H1 (cell line): ENCODE measurements at regions not wholly inside any gene's neighbourhood (a gene's known extent, or its start where the extent isn't known, plus 50 kb on each side); places are given as distances from the start of the nearest gene placed in this dataset.

ENCODE experiments used
- CTCF ChIA-PET: fragments of 300-600 bp; sonication (Branson Sonifier 250); formaldehyde crosslinking; loops from one replicate; lab custom pipeline; 2021; ENCODE audit not compliant: partially characterized antibody; lab: Charles Lee
- POLR2A ChIA-PET: fragments of 300-600 bp; sonication (Branson Sonifier 250); formaldehyde crosslinking; loops from one replicate; lab custom pipeline; 2021; ENCODE audit warnings: inconsistent platforms; ENCODE audit not compliant: partially characterized antibody; lab: Charles Lee
- DNase-seq, 2 experiments: peaks; one replicate each; pipeline versions ENCODE4 v3.0.0 to v3.0.0-alpha.2; 2010 to 2022; ENCODE audit warnings: low spot score in 2 of 2, low read depth in 1 of 2, mixed read lengths in 1 of 2
- FAIRE-seq: peaks from 2 replicates; lab custom pipeline; 2011; peaks lifted over from hg19 to GRCh38; lab: Jason Lieb, UNC
- H2AFZ ChIP-seq: 2 replicates; pipeline ENCODE4 v1.8.1; 2012; ENCODE audit warnings: low read length, inconsistent platforms
- H2AK5ac ChIP-seq: 2 replicates; pipeline ENCODE4 v1.6.1; 2013; ENCODE audit warnings: low read depth, low read length
- H2BK120ac ChIP-seq: replicated peaks from 2 replicates; pipeline ENCODE3; 2013; ENCODE audit warnings: low read depth, low read length, inconsistent platforms
- H2BK12ac ChIP-seq: 2 replicates; pipeline ENCODE4 v1.6.1; 2013; ENCODE audit warnings: low read depth, low read length
- H2BK15ac ChIP-seq: 2 replicates; pipeline ENCODE4 v1.6.1; 2013; ENCODE audit warnings: low read length
- H2BK20ac ChIP-seq: 2 replicates; pipeline ENCODE4 v1.6.1; 2013; ENCODE audit warnings: low read length
- H2BK5ac ChIP-seq: 2 replicates; pipeline ENCODE4 v1.6.1; 2013; ENCODE audit warnings: low read depth, low read length
- H3K14ac ChIP-seq: 2 replicates; pipeline ENCODE4 v1.6.1; 2013; ENCODE audit warnings: inconsistent platforms; ENCODE audit not compliant: insufficient read length
- H3K18ac ChIP-seq: 2 replicates; pipeline ENCODE4 v1.6.1; 2013; ENCODE audit warnings: low read length; ENCODE audit errors: extremely low read depth
- H3K23ac ChIP-seq: 2 replicates; pipeline ENCODE4 v1.6.1; 2013; ENCODE audit warnings: inconsistent platforms; ENCODE audit not compliant: insufficient read length
- H3K23me2 ChIP-seq: 2 replicates; pipeline ENCODE4 v1.6.1; 2013; ENCODE audit warnings: low read depth, low read length
- H3K27ac ChIP-seq: 2 replicates; pipeline ENCODE4 v1.6.1; 2011; ENCODE audit warnings: low read depth, low read length, inconsistent platforms
- H3K27me3 ChIP-seq, 4 experiments: replicated peaks in 1 of 4; 1 replicate in 1 of 4; 2 replicates in 3 of 4; pipeline versions ENCODE4 v1.6.1 to v1.8.1; 2011 to 2013; ENCODE audit warnings: low read length in 3 of 4, mild to moderate bottlenecking in 3 of 4, inconsistent platforms in 2 of 4, mixed read lengths in 2 of 4, moderate library complexity in 1 of 4; ENCODE audit not compliant: control insufficient read depth in 3 of 4, insufficient read depth in 3 of 4; ENCODE audit errors: extremely low read depth in 1 of 4
- H3K36me3 ChIP-seq, 4 experiments: 2 replicates each; pipeline versions ENCODE4 v1.6.1 to v1.8.1; 2011 to 2013; ENCODE audit warnings: mild to moderate bottlenecking in 4 of 4, low read length in 3 of 4, moderate library complexity in 2 of 4, control low read depth in 1 of 4, inconsistent platforms in 1 of 4; ENCODE audit not compliant: insufficient read depth in 4 of 4, control insufficient read depth in 2 of 4
- H3K4ac ChIP-seq: replicated peaks from 2 replicates; pipeline ENCODE3; 2013; ENCODE audit warnings: low read length, low read depth, mixed read lengths, inconsistent platforms; ENCODE audit not compliant: insufficient read length
- H3K4me1 ChIP-seq, 4 experiments: replicated peaks in 1 of 4; 1 replicate in 1 of 4; 2 replicates in 3 of 4; pipeline versions ENCODE4 v1.6.1 to v1.8.1; 2011 to 2013; ENCODE audit warnings: low read length in 3 of 4, inconsistent platforms in 2 of 4, mixed read lengths in 1 of 4; ENCODE audit not compliant: insufficient read depth in 4 of 4, control insufficient read depth in 3 of 4
- H3K4me2 ChIP-seq, 2 experiments: 2 replicates each; pipeline versions ENCODE4 v1.6.1 to v1.8.1; 2011 to 2013; ENCODE audit warnings: low read depth in 2 of 2, low read length in 2 of 2, control low read depth in 1 of 2, inconsistent platforms in 1 of 2, mild to moderate bottlenecking in 1 of 2; ENCODE audit not compliant: insufficient read depth in 1 of 2
- H3K4me3 ChIP-seq, 4 experiments: fragments of 200-600, 300-600 bp in 1 of 4; sonication (generic), shearing (Covaris generic), sonication (Bioruptor Twin) in 1 of 4; 2 replicates each; pipeline versions ENCODE4 v1.5.1 to v1.8.1; 2011 to 2016; ENCODE audit warnings: low read length in 4 of 4, low read depth in 3 of 4, control low read depth in 2 of 4, inconsistent platforms in 2 of 4, mild to moderate bottlenecking in 2 of 4, mixed read lengths in 1 of 4, moderate library complexity in 1 of 4; ENCODE audit not compliant: insufficient read depth in 2 of 4; ENCODE audit errors: extremely low read depth in 1 of 4
- H3K56ac ChIP-seq: replicated peaks from 2 replicates; pipeline ENCODE3; 2013; ENCODE audit warnings: low read depth, mild to moderate bottlenecking, mixed read lengths, low read length, inconsistent platforms; ENCODE audit not compliant: insufficient read length
- H3K79me1 ChIP-seq: 2 replicates; pipeline ENCODE4 v1.6.1; 2013; ENCODE audit warnings: low read depth, low read length, control low read depth
- H3K79me2 ChIP-seq, 2 experiments: 2 replicates each; pipeline versions ENCODE4 v1.6.1 to v1.8.1; 2012 to 2013; ENCODE audit warnings: low read length in 2 of 2, mild to moderate bottlenecking in 2 of 2, inconsistent platforms in 1 of 2; ENCODE audit not compliant: insufficient read depth in 2 of 2, control insufficient read depth in 1 of 2
- H3K9ac ChIP-seq, 4 experiments: replicated peaks in 1 of 4; 1 replicate in 1 of 4; 2 replicates in 3 of 4; pipeline versions ENCODE4 v1.6.1 to v1.8.1; 2011 to 2013; ENCODE audit warnings: low read depth in 3 of 4, low read length in 3 of 4, control low read depth in 2 of 4, mild to moderate bottlenecking in 2 of 4, moderate library complexity in 2 of 4, inconsistent platforms in 1 of 4; ENCODE audit errors: extremely low read depth in 1 of 4
- H3K9me3 ChIP-seq, 2 experiments: 2 replicates each; pipeline versions ENCODE4 v1.6.1 to v1.8.1; 2012 to 2013; ENCODE audit warnings: mild to moderate bottlenecking in 2 of 2, moderate library complexity in 2 of 2, control low read depth in 1 of 2, inconsistent platforms in 1 of 2, low read depth in 1 of 2, low read length in 1 of 2, mixed read lengths in 1 of 2; ENCODE audit not compliant: insufficient read depth in 2 of 2
- H4K20me1 ChIP-seq, 2 experiments: replicated peaks in 1 of 2; 2 replicates each; pipeline versions ENCODE3 to v1.8.1; 2011 to 2013; ENCODE audit warnings: inconsistent platforms in 2 of 2, low read length in 2 of 2, mild to moderate bottlenecking in 1 of 2; ENCODE audit not compliant: insufficient read depth in 2 of 2, control insufficient read depth in 1 of 2
- H4K5ac ChIP-seq: 2 replicates; pipeline ENCODE4 v1.6.1; 2013; ENCODE audit warnings: low read length, low read depth, mixed read lengths, inconsistent platforms; ENCODE audit not compliant: insufficient read length
- H4K8ac ChIP-seq: 2 replicates; pipeline ENCODE4 v1.8.0; 2013; ENCODE audit warnings: mild to moderate bottlenecking, moderate library complexity, low read length, inconsistent platforms; ENCODE audit not compliant: insufficient read depth; ENCODE audit errors: extremely low read depth
- H4K91ac ChIP-seq: replicated peaks from 2 replicates; pipeline ENCODE3; 2013; ENCODE audit warnings: low read length, mixed read lengths, inconsistent platforms; ENCODE audit not compliant: insufficient read length
- CBX5 ChIP-seq: fragments of 300-800, 300-1000 bp; sonication (generic); IDR thresholded peaks from 2 replicates; pipeline ENCODE4 v1.7.1; 2016; ENCODE audit warnings: antibody characterized with exemption, low read length, low read depth
- CEBPB ChIP-seq: IDR thresholded peaks from 2 replicates; pipeline ENCODE4 v1.6.1; 2012; ENCODE audit warnings: low read depth, low read length
- CHD2 ChIP-seq: IDR thresholded peaks from 2 replicates; pipeline ENCODE4 v1.6.1; 2012; ENCODE audit warnings: low read length, improper control_type of control experiment
- EGR1 ChIP-seq: IDR thresholded peaks from 2 replicates; pipeline ENCODE4 v1.6.1; 2011; ENCODE audit warnings: low read depth, low read length, borderline replicate concordance
- KDM1A ChIP-seq: fragments of 200-600, 300-600 bp; sonication (generic); IDR thresholded peaks from 2 replicates; pipeline ENCODE4 v1.7.1; 2016; ENCODE audit warnings: mild to moderate bottlenecking, low read length, borderline replicate concordance
- NRF1 ChIP-seq: IDR thresholded peaks from 2 replicates; pipeline ENCODE4 v1.6.1; 2011; ENCODE audit warnings: mild to moderate bottlenecking, low read depth, low read length, improper control_type of control experiment
- RBBP5 ChIP-seq: IDR thresholded peaks from 2 replicates; pipeline ENCODE4 v1.7.1; 2012; ENCODE audit warnings: low read depth, mild to moderate bottlenecking, inconsistent platforms, low read length, moderate library complexity, borderline replicate concordance
- RXRA ChIP-seq: IDR thresholded peaks from 2 replicates; pipeline ENCODE4 v1.6.1; 2011; ENCODE audit warnings: low read depth, mild to moderate bottlenecking, low read length, moderate library complexity; ENCODE audit not compliant: insufficient read depth
- SAP30 ChIP-seq: fragments of 300-600 bp; sonication (generic); IDR thresholded peaks from 2 replicates; pipeline ENCODE4 v1.7.1; 2012; ENCODE audit warnings: low read length, moderate library complexity, mild to moderate bottlenecking, inconsistent platforms; ENCODE audit not compliant: insufficient read depth, insufficient replicate concordance
- SIN3A ChIP-seq, 2 experiments: IDR thresholded peaks in 1 of 2; conservative IDR thresholded peaks in 1 of 2; 2 replicates each; pipeline ENCODE4 v1.6.1; 2011 to 2012; ENCODE audit warnings: low read length in 2 of 2, improper control_type of control experiment in 1 of 2, low read depth in 1 of 2, mild to moderate bottlenecking in 1 of 2
- SIRT6 ChIP-seq: IDR thresholded peaks from one replicate; pipeline ENCODE4 v1.7.1; 2012; ENCODE audit warnings: low read length, inconsistent platforms
- SUZ12 ChIP-seq: fragments of 200-600 bp; sonication (generic); IDR thresholded peaks from 2 replicates; pipeline ENCODE4 v1.6.1; 2012; ENCODE audit warnings: mild to moderate bottlenecking, inconsistent platforms, low read length, moderate library complexity, mixed read lengths
- WGBS, 2 experiments: shearing (Covaris generic) in 1 of 2; methylation state at CpG; one replicate each; pipeline versions ENCODE4 v1.1.6 to v1.1.7; 2013 to 2015; ENCODE audit warnings: low lambda C conversion rate in 2 of 2, mixed read lengths in 2 of 2, inconsistent platforms in 1 of 2, low coverage in 1 of 2, missing lambda C conversion rate in 1 of 2; ENCODE audit not compliant: insufficient replicate concordance in 2 of 2, insufficient coverage in 1 of 2, insufficient read length in 1 of 2; ENCODE audit errors: extremely low coverage in 1 of 2, missing lambda C conversion rate in 1 of 2; 5-methylcytosine and 5-hydroxymethylcytosine counted together
- TF ChIP-seq, protein P1 (sequence below): IDR thresholded peaks from 2 replicates; pipeline ENCODE4 v1.6.1; 2012; ENCODE audit warnings: inconsistent platforms
- TF ChIP-seq, protein P2 (sequence below): IDR thresholded peaks from 2 replicates; pipeline ENCODE4 v1.6.1; 2011; ENCODE audit warnings: low read depth, mild to moderate bottlenecking, low read length; ENCODE audit not compliant: insufficient read depth

DNA sequence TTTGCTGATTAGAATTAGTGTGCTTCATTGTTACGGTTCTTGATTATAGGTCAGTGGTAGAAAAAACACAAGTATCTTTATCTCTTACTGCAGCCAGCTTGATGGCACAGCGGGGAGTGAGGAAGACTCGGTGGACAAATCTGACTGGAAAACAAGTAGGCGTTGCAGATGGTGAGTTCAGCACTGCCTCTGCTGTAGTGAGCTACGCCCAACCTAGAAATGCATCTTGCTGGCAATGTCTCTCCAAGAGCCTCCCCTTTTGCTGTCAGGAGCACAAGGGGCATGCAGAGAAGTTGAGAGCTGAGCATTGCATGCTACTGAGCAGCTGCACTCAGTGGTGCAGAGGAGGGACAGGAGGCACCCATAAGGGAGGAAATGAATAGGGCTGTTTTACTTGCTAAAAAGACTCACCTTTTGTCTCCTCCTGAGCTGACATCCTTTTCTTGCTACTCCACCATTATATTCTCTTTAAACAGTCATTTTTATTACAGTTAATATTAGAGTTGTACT, 977.3 kb upstream of the ACVR2A start:
- H2BK15ac ChIP-seq, result no peak overlapping the region
- FAIRE-seq (no peak), DNase-seq (no peak)
- no peaks in the 10 kb centered on the region for H3K79me2 ChIP-seq
- no peak overlapping the region for H3K23ac ChIP-seq
- H4K91ac ChIP-seq, result no peak overlapping the region
- H3K27ac ChIP-seq, result no peak overlapping the region
- H2AK5ac ChIP-seq, result no peak overlapping the region
- H3K4me2 ChIP-seq, result no peak overlapping the region
- no peak overlapping the region for H3K9ac ChIP-seq
- no peak overlapping the region for H4K8ac ChIP-seq
- no peaks in the 10 kb centered on the region for H4K20me1 ChIP-seq
- H3K18ac ChIP-seq, result no peak overlapping the region
- no peak overlapping the region for H2BK20ac ChIP-seq
- H3K4ac ChIP-seq, result no peak overlapping the region
- CTCF ChIA-PET, result no interaction called here
- H4K5ac ChIP-seq, result no peak overlapping the region
- 88% methylated on average over 5 of the region's 5 CpGs; no CpG with 5 or more reads in 1 of the 2 experiments for WGBS, 2 experiments
- 0 out of 2 replicates have a peak, but pooled peaks cover 2% of the 10 kb centered on the region for H3K23me2 ChIP-seq
- H3K14ac ChIP-seq, result no peak overlapping the region
- no peak overlapping the region for H2BK12ac ChIP-seq
- no peak overlapping the region for H3K4me3 ChIP-seq
- peaks cover 0 to 3% (median under 1%) of the 10 kb centered on the region in 4 experiments; a peak in 1 of 7 replicates for H3K4me1 ChIP-seq
- no peak overlapping the region for H2AFZ ChIP-seq
- no peak overlapping the region for H2BK5ac ChIP-seq
- H3K9me3 ChIP-seq, result 0 out of 4 replicates have a peak, but pooled peaks cover 0 to 2% of the 10 kb centered on the region in 2 experiments
- no peaks in the 10 kb centered on the region for H3K36me3 ChIP-seq
- H3K56ac ChIP-seq, result no peak overlapping the region
- POLR2A ChIA-PET, result no interaction called here
- H3K27me3 ChIP-seq, result no peaks in the 10 kb centered on the region
- no peak overlapping the region for H2BK120ac ChIP-seq
- no peaks in the 10 kb centered on the region for H3K79me1 ChIP-seq
- TF ChIP-seq, protein P1, sequence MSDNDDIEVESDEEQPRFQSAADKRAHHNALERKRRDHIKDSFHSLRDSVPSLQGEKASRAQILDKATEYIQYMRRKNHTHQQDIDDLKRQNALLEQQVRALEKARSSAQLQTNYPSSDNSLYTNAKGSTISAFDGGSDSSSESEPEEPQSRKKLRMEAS, result no peak
- TF ChIP-seq NRF1 (no peak), CHD2 (no peak), EGR1 (no peak), RBBP5 (no peak), KDM1A (no peak), SUZ12 (no peak), SIN3A (conservative IDR thresholded peaks at IDR 0.05 in 1 of 2, IDR thresholded peaks at IDR 0.05 in 1 of 2; ENCODE audit: low read depth in 1 of 2, low read length in 2 of 2) (no peak), CEBPB (no peak), CBX5 (no peak), SAP30 (no peak), SIRT6 (no peak), RXRA (no peak)
- TF ChIP-seq, protein P2, sequence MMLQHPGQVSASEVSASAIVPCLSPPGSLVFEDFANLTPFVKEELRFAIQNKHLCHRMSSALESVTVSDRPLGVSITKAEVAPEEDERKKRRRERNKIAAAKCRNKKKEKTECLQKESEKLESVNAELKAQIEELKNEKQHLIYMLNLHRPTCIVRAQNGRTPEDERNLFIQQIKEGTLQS, result no peak
